Left ventricle myocardium inferior (tissue), 1 donor: ENCODE measurements at regions not wholly inside any gene's neighbourhood (a gene's known extent, or its start where the extent isn't known, plus 50 kb on each side); places are given as distances from the start of the nearest gene placed in this dataset.

Experiments
- DNase-seq: peaks from one replicate; pipeline ENCODE4 v3.0.0-alpha.2; 2020
- H3K27ac ChIP-seq: fragments of 200-600 bp; replicated peaks from 2 replicates; pipeline ENCODE4 v1.8.0; 2021
- H3K27me3 ChIP-seq: fragments of 200-600 bp; 2 replicates; pipeline ENCODE4 v1.8.0; 2021; ENCODE audit warnings: low read depth
- H3K36me3 ChIP-seq: fragments of 200-600 bp; 2 replicates; pipeline ENCODE4 v1.8.0; 2021
- H3K4me1 ChIP-seq: fragments of 200-600 bp; 2 replicates; pipeline ENCODE4 v1.8.0; 2021
- H3K4me3 ChIP-seq: fragments of 200-600 bp; 2 replicates; pipeline ENCODE4 v1.8.0; 2021; ENCODE audit warnings: mild to moderate bottlenecking, moderate library complexity
- H3K9me3 ChIP-seq: fragments of 200-600 bp; replicated peaks from 2 replicates; pipeline ENCODE4 v1.8.0; 2021
- CTCF ChIP-seq: fragments of 200-600 bp; IDR thresholded peaks from 2 replicates; pipeline ENCODE4 v1.8.0; 2021; ENCODE audit warnings: antibody characterized with exemption, mild to moderate bottlenecking, borderline replicate concordance
- intact Hi-C: fragments of 100-400 bp; cut with micrococcal nuclease; formaldehyde crosslinking; loops from one replicate; pipeline ENCODE4 v1.11.0; 2022
- donor health status: DM: no; HTN: yes; CAD: no; lungs with severe emphysema.

GRCh38 chrX:85444613-85445012 lies 65.1 kb upstream of the POF1B start:
- H3K9me3 ChIP-seq, result peaks cover 4% of the 10 kb centered on the region
- no peak overlapping the region for H3K27ac ChIP-seq
- no peaks in the 10 kb centered on the region for H3K4me1 ChIP-seq
- no peak for DNase-seq
- intact Hi-C loops, result no loop called here
- TF ChIP-seq CTCF, result no peak
- no peaks in the 10 kb centered on the region for H3K36me3 ChIP-seq
- H3K4me3 ChIP-seq, result no peak overlapping the region
- H3K27me3 ChIP-seq, result no peaks in the 10 kb centered on the region
